Muscle of back (tissue), 3 donors: ENCODE measurements at regions not wholly inside any gene's neighbourhood (a gene's known extent, or its start where the extent isn't known, plus 50 kb on each side); places are given as distances from the start of the nearest gene placed in this dataset.
"Not testable (repeated sequence)": the region's sequence is repeated elsewhere in the genome, so short reads cannot be mapped to it uniquely, and the experiment has no call there.

Experiments
- DNase-seq, 3 donors: peaks; one replicate each; pipeline versions ENCODE4 v3.0.0 to v3.0.0-alpha.2; 2013

GRCh38 chr5:53268241-53268640 is 158.7 kb upstream of the MOCS2 start:
- not testable (repeated sequence) for DNase-seq

GRCh38 chr5:53275666-53276065 is 166.1 kb upstream of the MOCS2 start:
- no peak for DNase-seq

- DNase-seq: peak; percentile 25 to 62 (median 41)
Measured at GRCh38 chr5:53276825-53277224, 167.3 kb upstream of the MOCS2 start.

GRCh38 chr5:53277491-53277890 is 167.9 kb upstream of the MOCS2 start:
- peak in 2 of 3 donors; percentile 41 to 63 for DNase-seq

GRCh38 chr5:53287573-53287972 is 178.0 kb upstream of the MOCS2 start:
- no peak for DNase-seq

GRCh38 chr5:53288511-53288910 is 179.0 kb upstream of the MOCS2 start:
- no peak for DNase-seq

- DNase-seq: no peak
Measured at GRCh38 chr5:53291047-53291446, 181.5 kb upstream of the MOCS2 start.

- no peak for DNase-seq
Measured at GRCh38 chr5:53291528-53291927, 182.0 kb upstream of the MOCS2 start.

GRCh38 chr5:53298841-53299240 is 181.6 kb upstream of the FST start:
- DNase-seq: no peak

- DNase-seq: peak in 1 of 3 donors; percentile 25
Measured at GRCh38 chr5:53302529-53302928, 177.9 kb upstream of the FST start.

GRCh38 chr5:53303105-53303504 is 177.3 kb upstream of the FST start:
- peak in 1 of 3 donors; percentile 61 for DNase-seq

GRCh38 chr5:53305316-53305715 is 175.1 kb upstream of the FST start:
- DNase-seq: not testable (repeated sequence)

GRCh38 chr5:53309653-53310052 is 170.8 kb upstream of the FST start:
- DNase-seq: no peak

GRCh38 chr5:53311681-53312080 is 168.7 kb upstream of the FST start:
- no peak for DNase-seq

GRCh38 chr5:53313145-53313544 is 167.3 kb upstream of the FST start:
- DNase-seq: no peak

GRCh38 chr5:53318303-53318702 is 162.1 kb upstream of the FST start:
- DNase-seq: no peak

GRCh38 chr5:53319315-53319714 is 161.1 kb upstream of the FST start:
- DNase-seq: no peak

- no peak for DNase-seq
Measured at GRCh38 chr5:53321073-53321472, 159.4 kb upstream of the FST start.

GRCh38 chr5:53321721-53322120 is 158.7 kb upstream of the FST start:
- no peak for DNase-seq

GRCh38 chr5:53322257-53322656 is 158.2 kb upstream of the FST start:
- no peak for DNase-seq

- no peak for DNase-seq
Measured at GRCh38 chr5:53323511-53323910, 156.9 kb upstream of the FST start.

- no peak for DNase-seq
Measured at GRCh38 chr5:53323943-53324642, 156.3 kb upstream of the FST start.

- peak in 2 of 3 donors; percentile 48 to 75 for DNase-seq
Measured at GRCh38 chr5:53326424-53327153, 153.8 kb upstream of the FST start.
